ENCODE measurements at regions not wholly inside any gene's neighbourhood (a gene's known extent, or its start where the extent isn't known, plus 50 kb on each side); places are given as distances from the start of the nearest gene placed in this dataset.
A peak's percentile ranks its signal among the peaks of the same experiment; 100 is the strongest.

DNA sequence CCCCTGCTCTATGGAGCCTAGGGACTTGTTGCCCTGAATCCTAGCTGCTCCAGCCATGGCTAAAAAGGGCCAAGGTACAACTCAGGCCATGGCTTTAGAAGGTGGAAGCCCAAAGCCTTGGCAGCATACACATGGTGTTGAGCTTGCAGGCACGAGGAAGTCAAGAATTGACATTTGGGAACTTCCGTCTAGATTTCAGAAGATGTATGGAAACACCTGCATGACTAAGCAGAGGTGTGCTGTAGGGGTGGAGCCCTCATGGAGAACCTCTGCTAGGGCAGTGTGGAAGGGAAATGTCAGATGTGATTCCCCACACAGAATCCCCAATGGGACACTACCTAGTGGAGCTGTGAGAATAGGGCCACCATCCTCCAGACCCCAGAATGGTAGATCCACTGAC, 95.1 kb upstream of the TMEM170B start:
- TF ChIP-seq, protein P1, sequence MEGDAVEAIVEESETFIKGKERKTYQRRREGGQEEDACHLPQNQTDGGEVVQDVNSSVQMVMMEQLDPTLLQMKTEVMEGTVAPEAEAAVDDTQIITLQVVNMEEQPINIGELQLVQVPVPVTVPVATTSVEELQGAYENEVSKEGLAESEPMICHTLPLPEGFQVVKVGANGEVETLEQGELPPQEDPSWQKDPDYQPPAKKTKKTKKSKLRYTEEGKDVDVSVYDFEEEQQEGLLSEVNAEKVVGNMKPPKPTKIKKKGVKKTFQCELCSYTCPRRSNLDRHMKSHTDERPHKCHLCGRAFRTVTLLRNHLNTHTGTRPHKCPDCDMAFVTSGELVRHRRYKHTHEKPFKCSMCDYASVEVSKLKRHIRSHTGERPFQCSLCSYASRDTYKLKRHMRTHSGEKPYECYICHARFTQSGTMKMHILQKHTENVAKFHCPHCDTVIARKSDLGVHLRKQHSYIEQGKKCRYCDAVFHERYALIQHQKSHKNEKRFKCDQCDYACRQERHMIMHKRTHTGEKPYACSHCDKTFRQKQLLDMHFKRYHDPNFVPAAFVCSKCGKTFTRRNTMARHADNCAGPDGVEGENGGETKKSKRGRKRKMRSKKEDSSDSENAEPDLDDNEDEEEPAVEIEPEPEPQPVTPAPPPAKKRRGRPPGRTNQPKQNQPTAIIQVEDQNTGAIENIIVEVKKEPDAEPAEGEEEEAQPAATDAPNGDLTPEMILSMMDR (IDR thresholded peaks at IDR 0.05) = no peak
- no peak for DNase-seq (ENCODE audit: low spot score)
- Histone ChIP-seq H3K27ac (no peak overlapping the region), H3K4me3 (no peak overlapping the region)

DNA sequence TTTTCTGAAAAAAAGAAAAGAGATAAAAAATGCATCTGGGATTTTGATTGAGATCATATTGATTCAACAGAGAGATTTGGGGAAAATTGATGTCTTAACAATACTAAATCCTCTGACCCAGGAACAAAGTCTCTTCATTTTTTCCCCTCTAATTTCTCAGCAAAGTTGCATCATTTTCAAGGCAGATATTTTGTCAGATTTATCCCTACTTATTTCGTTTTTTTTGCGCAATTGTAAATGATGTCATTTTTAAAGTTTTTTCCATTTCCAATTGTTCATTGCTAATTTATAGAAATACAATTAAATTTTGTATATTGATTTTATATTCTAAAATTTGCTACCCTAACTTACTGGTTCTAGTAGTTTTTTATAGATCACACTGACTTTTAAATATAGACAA, 97.7 kb upstream of the TMEM170B start:
- Histone ChIP-seq H3K27ac (no peak overlapping the region), H3K4me3 (no peak overlapping the region)
- TF ChIP-seq, protein P1 (IDR thresholded peaks at IDR 0.05) = no peak
- no peak for DNase-seq (ENCODE audit: low spot score)

DNA sequence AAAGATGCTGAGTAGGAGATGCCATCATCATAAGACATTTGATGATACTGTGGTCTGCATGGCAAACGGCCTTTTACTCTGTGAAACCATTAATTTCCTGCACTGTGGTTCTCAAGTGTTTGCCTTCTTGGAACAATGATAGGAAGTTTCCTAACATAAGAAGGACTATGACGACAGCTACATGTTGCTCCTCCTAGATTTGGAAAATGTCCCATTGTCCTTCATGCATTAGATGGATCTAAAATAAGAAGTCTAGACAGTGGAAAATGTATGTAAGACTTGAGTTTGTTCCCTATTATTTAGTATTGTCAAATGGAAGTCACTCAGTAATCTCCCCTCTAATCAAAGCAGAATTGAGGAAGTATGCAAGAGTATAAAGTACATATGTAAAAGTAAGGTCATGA, 98.5 kb upstream of the TMEM170B start:
- H3K27ac ChIP-seq = no peak overlapping the region
- TF ChIP-seq, protein P1 (IDR thresholded peaks at IDR 0.05) = no peak
- no peak overlapping the region for H3K4me3 ChIP-seq
- DNase-seq (ENCODE audit: low spot score) = no peak

DNA sequence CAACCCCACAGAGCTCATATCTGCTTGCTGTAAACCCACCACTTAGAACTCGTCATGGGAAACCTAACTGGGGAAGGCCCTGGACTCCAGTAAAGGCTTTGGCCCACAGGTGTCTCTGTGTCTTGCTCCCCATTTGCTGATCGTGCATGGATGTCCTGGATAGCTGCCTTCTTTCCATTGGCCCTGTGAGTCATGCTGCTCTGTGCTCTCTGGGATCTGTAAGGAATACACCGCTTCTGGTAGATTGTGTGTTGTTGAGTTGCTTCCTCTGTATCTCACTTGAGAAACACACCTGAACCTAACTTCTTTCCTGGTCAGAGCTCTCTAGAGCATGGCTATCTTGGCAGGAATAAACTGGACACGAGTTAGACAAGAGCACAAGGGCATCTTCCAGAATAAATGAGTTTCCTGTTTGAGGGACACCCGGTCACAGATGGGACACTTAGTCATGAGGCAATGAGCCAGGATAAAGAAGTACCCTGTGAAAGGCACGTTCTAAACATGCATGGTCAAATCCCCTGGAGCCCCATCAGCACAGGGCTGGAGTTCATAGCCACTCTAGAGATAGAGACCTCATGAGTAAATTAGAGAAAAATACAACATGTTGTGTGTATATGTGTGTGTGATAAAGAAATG, 99.6 kb upstream of the TMEM170B start:
- H3K27ac ChIP-seq = peak overlapping the region in 1 of 2 donors; percentile 36
- DNase-seq (ENCODE audit: low spot score) = no peak
- TF ChIP-seq, protein P1 (IDR thresholded peaks at IDR 0.05) = no peak
- H3K4me3 ChIP-seq = no peak overlapping the region

DNA sequence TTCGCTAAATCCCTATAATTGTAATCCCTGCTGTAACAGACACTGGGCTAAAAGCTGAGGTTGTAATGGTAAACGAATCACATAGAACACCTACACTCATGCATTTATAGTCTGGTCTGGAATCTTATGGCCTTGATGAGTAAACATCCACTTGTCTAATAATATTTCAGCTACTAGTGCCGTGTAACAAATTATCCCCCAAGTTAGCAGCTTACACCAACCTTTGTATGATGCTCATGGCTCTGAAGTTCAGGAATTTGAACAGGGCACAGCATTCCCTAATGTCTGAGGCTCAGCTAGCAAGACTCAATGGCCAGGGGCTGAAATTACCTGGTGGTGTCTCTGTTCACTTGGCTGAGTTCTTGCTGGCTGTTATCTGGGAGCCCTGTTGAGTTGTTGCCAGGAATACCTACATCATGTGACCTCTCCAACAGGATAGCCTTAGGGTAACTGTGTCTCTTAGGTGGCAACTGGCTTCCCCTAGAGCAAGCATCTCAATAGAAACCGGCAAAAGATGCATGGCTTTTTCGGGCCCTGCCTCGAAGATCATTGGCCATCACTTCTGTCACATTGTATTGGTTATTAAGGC, 100.9 kb upstream of the TMEM170B start:
- no peak for DNase-seq (ENCODE audit: low spot score)
- Histone ChIP-seq H3K27ac (no peak overlapping the region), H3K4me3 (no peak overlapping the region)
- TF ChIP-seq, protein P1 (IDR thresholded peaks at IDR 0.05) = no peak

DNA sequence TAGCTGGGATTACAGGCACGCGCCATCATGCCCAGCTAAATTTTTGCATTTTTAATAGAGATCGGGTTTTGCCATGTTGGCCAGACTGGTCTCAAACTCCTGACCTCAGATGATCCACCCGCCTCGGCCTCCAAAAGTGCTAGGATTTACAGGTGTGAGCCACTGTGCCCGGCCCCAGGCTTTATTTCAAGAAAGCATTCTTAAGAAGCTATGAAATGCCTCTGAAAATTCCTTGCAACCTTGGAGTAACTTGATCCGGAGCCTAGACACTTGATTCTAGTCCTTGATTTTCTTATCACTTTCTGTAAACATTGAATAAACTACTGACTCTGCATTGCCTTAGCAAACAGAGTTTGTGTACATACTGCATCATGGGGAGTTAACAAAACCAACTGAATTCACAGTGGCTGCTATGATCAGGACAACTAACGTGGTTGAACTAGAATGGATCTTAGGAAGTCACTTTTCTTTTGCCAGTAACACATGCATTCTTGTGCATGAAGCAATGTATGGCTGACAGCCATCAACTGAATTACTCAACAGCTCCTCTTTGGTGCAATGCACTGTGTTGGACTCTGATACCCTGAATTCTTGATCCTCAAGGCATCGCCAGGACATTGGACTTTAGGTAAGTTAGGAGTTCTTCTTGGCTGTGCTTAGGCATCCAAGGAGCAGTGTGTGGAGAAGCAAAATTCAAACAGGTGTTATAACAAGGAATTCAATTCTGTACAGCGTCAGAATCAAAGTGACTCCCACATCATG, 102.8 kb upstream of the TMEM170B start:
- DNase-seq (ENCODE audit: low spot score) = no peak
- H3K4me3 ChIP-seq = no peak overlapping the region
- TF ChIP-seq, protein P1 (IDR thresholded peaks at IDR 0.05) = no peak
- H3K27ac ChIP-seq = peak overlapping the region; percentile 87 to 90

All from coronary artery (tissue), 2 donors.